Sigmoid colon (tissue), 6 donors: ENCODE measurements at regions not wholly inside any gene's neighbourhood (a gene's known extent, or its start where the extent isn't known, plus 50 kb on each side); places are given as distances from the start of the nearest gene placed in this dataset.

Source experiments
- DNase-seq: peaks from one replicate; pipeline ENCODE4 v3.0.0-alpha.2; 2019
- H3K27ac ChIP-seq, 4 donors: fragments of 200-600 bp; sonication (generic); one replicate each; pipeline ENCODE4 v1.5.1; 2016 to 2019; ENCODE audit warnings: mild to moderate bottlenecking in 1 of 4
- H3K27me3 ChIP-seq, 3 donors: fragments of 200-600 bp; sonication (generic); one replicate each; pipeline ENCODE4 v1.5.1; 2019; ENCODE audit warnings: mild to moderate bottlenecking in 1 of 3
- H3K36me3 ChIP-seq, 4 donors: fragments of 200-600 bp; sonication (generic); one replicate each; pipeline ENCODE4 v1.5.1; 2016 to 2019
- H3K4me1 ChIP-seq, 4 donors: fragments of 200-600 bp; sonication (generic); one replicate each; pipeline ENCODE4 v1.5.1; 2017 to 2019
- H3K4me3 ChIP-seq, 4 donors: fragments of 200-600 bp; sonication (generic); one replicate each; pipeline ENCODE4 v1.5.1; 2017 to 2019; ENCODE audit warnings: mild to moderate bottlenecking in 2 of 4, moderate library complexity in 1 of 4
- H3K9me3 ChIP-seq, 4 donors: fragments of 200-600 bp in 3 of 4; sonication (generic) in 3 of 4; one replicate each; pipeline versions ENCODE4 v1.5.1 to v1.6.1; 2013 to 2019
- CTCF ChIP-seq, 4 experiments: fragments of 450-650 bp in 3 of 4; fragments of 200-600 bp in 1 of 4; IDR thresholded peaks; one replicate each; pipeline ENCODE4 v1.5.1; 2016 to 2019; ENCODE audit warnings: antibody characterized with exemption in 4 of 4, mild to moderate bottlenecking in 3 of 4, moderate library complexity in 2 of 4
- EP300 ChIP-seq, 4 donors: sonication (generic); formaldehyde crosslinking; IDR thresholded peaks; one replicate each; pipeline ENCODE4 v1.6.1; 2017; ENCODE audit warnings: antibody characterized with exemption in 4 of 4
- POLR2A ChIP-seq, 2 donors: fragments of 450-650 bp; IDR thresholded peaks; one replicate each; pipeline ENCODE4 v1.6.1; 2016; ENCODE audit warnings: antibody characterized with exemption in 2 of 2, mild to moderate bottlenecking in 2 of 2, moderate library complexity in 2 of 2
- POLR2AphosphoS5 ChIP-seq, 4 donors: sonication (generic); formaldehyde crosslinking; IDR thresholded peaks; one replicate each; pipeline ENCODE4 v1.6.1; 2017; ENCODE audit warnings: antibody characterized with exemption in 4 of 4
- WGBS, 2 donors: extraction: QIAGEN DNeasy Blood & Tissue Kit; methylation state at CpG; one replicate each; pipeline ENCODE4 v1.1.7; 2013; 5-methylcytosine and 5-hydroxymethylcytosine counted together
- intact Hi-C: fragments of 100-400 bp; cut with DNase I; formaldehyde crosslinking; loops from one replicate; pipeline ENCODE4 v1.15.1; 2023
- donor health status: healthy with polysubstance abuse.
- donor health status: healthy.

- TF ChIP-seq EP300 (IDR thresholded peaks at IDR 0.05), result no peak
- no peak for TF ChIP-seq POLR2AphosphoS5 (IDR thresholded peaks at IDR 0.05)
- TF ChIP-seq CTCF (IDR thresholded peaks at IDR 0.05), result no peak
- TF ChIP-seq POLR2A (IDR thresholded peaks at IDR 0.05), result no peak
- no peak overlapping the region for H3K4me3 ChIP-seq
- H3K36me3 ChIP-seq, result no peaks in the 10 kb centered on the region
- no peaks in the 10 kb centered on the region for H3K27me3 ChIP-seq
- WGBS, 2 donors, result 41 to 56% methylated on average over 1 of the region's 1 CpG
- intact Hi-C loops, result no loop called here
- H3K4me1 ChIP-seq, result peaks cover 0 to 6% (median 2%) of the 10 kb centered on the region in 4 donors
- DNase-seq, result no peak
- H3K9me3 ChIP-seq, result no peaks in the 10 kb centered on the region
- no peak overlapping the region for H3K27ac ChIP-seq
These were observed 201.2 kb downstream of the NSG2 start for GRCh38 chr5:174246743-174247142.

- no peak for TF ChIP-seq POLR2A (IDR thresholded peaks at IDR 0.05)
- Histone ChIP-seq H3K4me1 (peaks cover 0 to 6% (median 2%) of the 10 kb centered on the region in 4 donors), H3K27ac (no peak overlapping the region), H3K4me3 (no peak overlapping the region), H3K27me3 (no peaks in the 10 kb centered on the region), H3K36me3 (no peaks in the 10 kb centered on the region), H3K9me3 (no peaks in the 10 kb centered on the region)
- intact Hi-C loops, result no loop called here
- WGBS, 2 donors, result 81 to 84% methylated on average over 9 of the region's 9 CpGs
- DNase-seq, result no peak
These were observed 201.8 kb downstream of the NSG2 start for GRCh38 chr5:174247301-174247700.

- no peak for DNase-seq
- H3K4me3 ChIP-seq, result no peak overlapping the region
- H3K27me3 ChIP-seq, result no peaks in the 10 kb centered on the region
- WGBS, 2 donors, result 38 to 61% methylated on average over 5 of the region's 5 CpGs
- H3K27ac ChIP-seq, result no peak overlapping the region
- intact Hi-C loops, result no loop called here
- H3K9me3 ChIP-seq, result peaks cover 0 to 2% (median 0%) of the 10 kb centered on the region in 4 donors
- TF ChIP-seq POLR2AphosphoS5 (IDR thresholded peaks at IDR 0.05), result no peak
- TF ChIP-seq POLR2A (IDR thresholded peaks at IDR 0.05), result no peak
- no peak for TF ChIP-seq EP300 (IDR thresholded peaks at IDR 0.05)
- TF ChIP-seq CTCF (IDR thresholded peaks at IDR 0.05), result no peak
- H3K36me3 ChIP-seq, result no peaks in the 10 kb centered on the region
- H3K4me1 ChIP-seq, result no peaks in the 10 kb centered on the region
These were observed 205.9 kb downstream of the NSG2 start for GRCh38 chr5:174251305-174252000.

GRCh38 chr5:174252121-174252520, 206.6 kb downstream of the NSG2 start:
- Histone ChIP-seq H3K36me3 (no peaks in the 10 kb centered on the region), H3K27ac (no peak overlapping the region), H3K27me3 (no peaks in the 10 kb centered on the region), H3K4me3 (no peak overlapping the region), H3K9me3 (peaks cover 0 to 3% (median 0%) of the 10 kb centered on the region in 4 donors), H3K4me1 (no peaks in the 10 kb centered on the region)
- TF ChIP-seq POLR2A (IDR thresholded peaks at IDR 0.05) (no peak), CTCF (IDR thresholded peaks at IDR 0.05) (no peak), EP300 (IDR thresholded peaks at IDR 0.05) (no peak), POLR2AphosphoS5 (IDR thresholded peaks at IDR 0.05) (no peak)
- no peak for DNase-seq
- WGBS, 2 donors, result 57 to 61% methylated on average over 1 of the region's 1 CpG
- intact Hi-C loops, result no loop called here

- no peaks in the 10 kb centered on the region for H3K4me1 ChIP-seq
- no peak overlapping the region for H3K27ac ChIP-seq
- 66 to 74% methylated on average over 8 of the region's 8 CpGs for WGBS, 2 donors
- H3K9me3 ChIP-seq, result peaks cover 0 to 3% (median 0%) of the 10 kb centered on the region in 4 donors
- H3K36me3 ChIP-seq, result no peaks in the 10 kb centered on the region
- DNase-seq, result no peak
- no peaks in the 10 kb centered on the region for H3K27me3 ChIP-seq
- H3K4me3 ChIP-seq, result no peak overlapping the region
- TF ChIP-seq POLR2A (IDR thresholded peaks at IDR 0.05), result no peak
- TF ChIP-seq CTCF (IDR thresholded peaks at IDR 0.05), result no peak
- no peak for TF ChIP-seq EP300 (IDR thresholded peaks at IDR 0.05)
- TF ChIP-seq POLR2AphosphoS5 (IDR thresholded peaks at IDR 0.05), result no peak
- intact Hi-C loops, result no loop called here
These were observed 214.4 kb downstream of the NSG2 start for GRCh38 chr5:174259696-174260420.
